ENCODE measurements at regions not wholly inside any gene's neighbourhood (a gene's known extent, or its start where the extent isn't known, plus 50 kb on each side); places are given as distances from the start of the nearest gene placed in this dataset.

- 63 to 84% (median 81%) methylated on average over 5 of the region's 5 CpGs for WGBS, 4 donors
- Histone ChIP-seq H3K4me3 (no peak overlapping the region), H3K4me1 (replicated peaks in 1 of 2) (peaks cover 0 to 11% of the 10 kb centered on the region in 2 donors), H3K9me3 (replicated peaks in 1 of 3) (no peaks in the 10 kb centered on the region), H3K27ac (no peak overlapping the region), H3K27me3 (no peaks in the 10 kb centered on the region), H3K36me3 (replicated peaks in 1 of 2) (no peaks in the 10 kb centered on the region)
- intact Hi-C loops (cut with DNase I) = no loop called here
- DNase-seq = peak in 3 of 7 donors; percentile 15 to 54 (median 17)
- TF ChIP-seq POLR2A (IDR thresholded peaks at IDR 0.05) (no peak), CTCF (IDR thresholded peaks at IDR 0.05) (peak in 1 of 6 experiments; percentile 6)
Measured at GRCh38 chr3:117399311-117400078, 689.9 kb downstream of the TUSC7 start.

- Histone ChIP-seq H3K9me3 (replicated peaks in 1 of 3) (no peaks in the 10 kb centered on the region), H3K27me3 (no peaks in the 10 kb centered on the region), H3K4me1 (replicated peaks in 1 of 2) (peaks cover 0 to 13% of the 10 kb centered on the region in 2 donors), H3K4me3 (no peak overlapping the region), H3K27ac (no peak overlapping the region), H3K36me3 (replicated peaks in 1 of 2) (no peaks in the 10 kb centered on the region)
- TF ChIP-seq POLR2A (IDR thresholded peaks at IDR 0.05) (no peak), CTCF (IDR thresholded peaks at IDR 0.05) (no peak)
- intact Hi-C loops (cut with DNase I) = no loop called here
- DNase-seq = no peak
- WGBS, 4 donors = 83 to 93% (median 89%) methylated on average over 7 of the region's 7 CpGs
Measured at GRCh38 chr3:117400303-117400702, 690.7 kb downstream of the TUSC7 start.

GRCh38 chr3:117404141-117404540 lies 694.6 kb downstream of the TUSC7 start:
- Histone ChIP-seq H3K36me3 (replicated peaks in 1 of 2) (no peaks in the 10 kb centered on the region), H3K4me1 (replicated peaks in 1 of 2) (peaks cover 0 to 13% of the 10 kb centered on the region in 2 donors), H3K27me3 (no peaks in the 10 kb centered on the region), H3K4me3 (no peak overlapping the region), H3K9me3 (replicated peaks in 1 of 3) (no peaks in the 10 kb centered on the region), H3K27ac (no peak overlapping the region)
- intact Hi-C loops (cut with DNase I) = no loop called here
- no peak for DNase-seq
- TF ChIP-seq POLR2A (IDR thresholded peaks at IDR 0.05) (no peak), CTCF (IDR thresholded peaks at IDR 0.05) (no peak)

GRCh38 chr3:117404730-117405129 lies 695.2 kb downstream of the TUSC7 start:
- Histone ChIP-seq H3K27me3 (no peaks in the 10 kb centered on the region), H3K4me3 (no peak overlapping the region), H3K27ac (no peak overlapping the region), H3K36me3 (replicated peaks in 1 of 2) (no peaks in the 10 kb centered on the region), H3K9me3 (replicated peaks in 1 of 3) (no peaks in the 10 kb centered on the region), H3K4me1 (replicated peaks in 1 of 2) (peaks cover 0 to 14% of the 10 kb centered on the region in 2 donors)
- DNase-seq = no peak
- intact Hi-C loops (cut with DNase I) = no loop called here
- WGBS, 4 donors = 68 to 80% (median 71%) methylated on average over 2 of the region's 2 CpGs
- no peak for TF ChIP-seq POLR2A (IDR thresholded peaks at IDR 0.05)
- no peak for TF ChIP-seq CTCF (IDR thresholded peaks at IDR 0.05)

All from adrenal gland (tissue), 9 donors.